ENCODE measurements at regions not wholly inside any gene's neighbourhood (a gene's known extent, or its start where the extent isn't known, plus 50 kb on each side); places are given as distances from the start of the nearest gene placed in this dataset.

DNA sequence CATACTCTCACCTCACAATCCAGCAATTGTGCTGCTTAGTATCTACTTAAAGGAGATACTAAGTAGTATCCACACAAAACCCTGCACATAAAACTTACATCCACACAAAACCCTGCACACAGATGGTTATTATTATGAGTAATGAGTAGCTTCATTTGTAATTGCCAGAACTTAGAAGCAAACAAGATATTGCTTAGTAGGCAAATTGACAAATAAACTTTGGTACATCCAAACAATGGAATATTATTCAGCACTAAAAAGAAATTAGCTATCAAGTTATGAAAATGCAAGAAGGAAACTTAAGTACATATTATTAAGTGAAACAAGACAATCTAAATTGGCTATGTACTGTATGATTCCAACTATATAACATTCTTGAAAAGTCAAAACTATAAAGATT lies 80.6 kb downstream of the NPY2R start:
- DNase-seq (ENCODE audit: low spot score): no peak
- H3K36me3 Mint-ChIP-seq: no peaks in the 10 kb centered on the region
- Histone ChIP-seq H3K4me2 (no peak overlapping the region), H3K27me3 (no peaks in the 10 kb centered on the region), H3K9ac (no peak overlapping the region), H3K4me3 (no peak overlapping the region), H3K36me3 (no peaks in the 10 kb centered on the region), H3K9me3 (ENCODE audit: low read depth) (no peaks in the 10 kb centered on the region), H3K4me1 (no peaks in the 10 kb centered on the region), H3K79me2 (ENCODE audit: low read depth) (no peaks in the 10 kb centered on the region), H2AFZ (replicated peaks) (no peak overlapping the region), H4K20me1 (ENCODE audit: low read depth) (no peaks in the 10 kb centered on the region), H3F3A (ENCODE audit: low read depth) (no peaks in the 10 kb centered on the region), H3K27ac (no peak overlapping the region)
- no peak for TF ChIP-seq EZH2phosphoT487 (IDR thresholded peaks at IDR 0.05)
- TF ChIP-seq, protein P1, sequence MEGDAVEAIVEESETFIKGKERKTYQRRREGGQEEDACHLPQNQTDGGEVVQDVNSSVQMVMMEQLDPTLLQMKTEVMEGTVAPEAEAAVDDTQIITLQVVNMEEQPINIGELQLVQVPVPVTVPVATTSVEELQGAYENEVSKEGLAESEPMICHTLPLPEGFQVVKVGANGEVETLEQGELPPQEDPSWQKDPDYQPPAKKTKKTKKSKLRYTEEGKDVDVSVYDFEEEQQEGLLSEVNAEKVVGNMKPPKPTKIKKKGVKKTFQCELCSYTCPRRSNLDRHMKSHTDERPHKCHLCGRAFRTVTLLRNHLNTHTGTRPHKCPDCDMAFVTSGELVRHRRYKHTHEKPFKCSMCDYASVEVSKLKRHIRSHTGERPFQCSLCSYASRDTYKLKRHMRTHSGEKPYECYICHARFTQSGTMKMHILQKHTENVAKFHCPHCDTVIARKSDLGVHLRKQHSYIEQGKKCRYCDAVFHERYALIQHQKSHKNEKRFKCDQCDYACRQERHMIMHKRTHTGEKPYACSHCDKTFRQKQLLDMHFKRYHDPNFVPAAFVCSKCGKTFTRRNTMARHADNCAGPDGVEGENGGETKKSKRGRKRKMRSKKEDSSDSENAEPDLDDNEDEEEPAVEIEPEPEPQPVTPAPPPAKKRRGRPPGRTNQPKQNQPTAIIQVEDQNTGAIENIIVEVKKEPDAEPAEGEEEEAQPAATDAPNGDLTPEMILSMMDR (IDR thresholded peaks at IDR 0.05): no peak
- TF ChIP-seq EZH2 (IDR thresholded peaks at IDR 0.05): no peak
- H3K27ac Mint-ChIP-seq: no peak overlapping the region
- no peaks in the 10 kb centered on the region for H3K4me1 Mint-ChIP-seq
- H3K4me3 Mint-ChIP-seq: no peak overlapping the region
- H3K27me3 Mint-ChIP-seq (ENCODE audit: insufficient read depth, low read depth): no peaks in the 10 kb centered on the region
- no peaks in the 10 kb centered on the region for H3K9me3 Mint-ChIP-seq

Data from neural progenitor cell (in vitro differentiated cells).